CD4-positive, CD25-positive, alpha-beta regulatory T cell (primary cell): ENCODE measurements at regions not wholly inside any gene's neighbourhood (a gene's known extent, or its start where the extent isn't known, plus 50 kb on each side); places are given as distances from the start of the nearest gene placed in this dataset.
"Not testable (repeated sequence)": the region's sequence is repeated elsewhere in the genome, so short reads cannot be mapped to it uniquely, and the experiment has no call there.

Experiments used
- ATAC-seq, 2 donors: fragments of 150-1000 bp; cut with Tn5 transposase; one replicate each; pipeline ENCODE4 v1.10.0; 2021; ENCODE audit warnings: low read depth in 2 of 2, moderate number of reproducible peaks in 2 of 2, moderate library complexity in 1 of 2
- DNase-seq, 3 donors: peaks; one replicate each; pipeline versions ENCODE4 v3.0.0 to v3.0.0-alpha.2; 2012 to 2022; ENCODE audit warnings: mixed read lengths in 1 of 3
- H3K27ac ChIP-seq: one replicate; pipeline ENCODE4 v1.7.0; 2013; ENCODE audit warnings: mild to moderate bottlenecking, low read length; ENCODE audit not compliant: insufficient read depth, poor library complexity, severe bottlenecking
- H3K27me3 ChIP-seq: one replicate; pipeline ENCODE4 v1.7.0; 2013; ENCODE audit warnings: low read length; ENCODE audit not compliant: control insufficient read depth, insufficient read depth
- H3K36me3 ChIP-seq: one replicate; pipeline ENCODE4 v1.7.0; 2013; ENCODE audit warnings: mild to moderate bottlenecking, low read length, moderate library complexity; ENCODE audit not compliant: control insufficient read depth, insufficient read depth
- H3K4me1 ChIP-seq: 2 replicates; pipeline ENCODE4 v1.7.0; 2013; ENCODE audit warnings: mild to moderate bottlenecking, low read length; ENCODE audit not compliant: insufficient read depth, control insufficient read depth, poor library complexity, severe bottlenecking
- H3K4me3 ChIP-seq: one replicate; pipeline ENCODE4 v1.7.0; 2013; ENCODE audit warnings: low read depth, mild to moderate bottlenecking, low read length, moderate library complexity
- H3K9me3 ChIP-seq, 2 experiments: 1 replicate in 1 of 2; 2 replicates in 1 of 2; pipeline ENCODE4 v1.7.0; 2013; ENCODE audit warnings: low read length in 2 of 2, mild to moderate bottlenecking in 1 of 2, moderate library complexity in 1 of 2; ENCODE audit not compliant: control insufficient read depth in 2 of 2
- H3K27ac Mint-ChIP-seq, 3 donors: one replicate each; pipeline ENCODE4 v1.8.0; 2020 to 2022; ENCODE audit warnings: mild to moderate bottlenecking in 3 of 3, mixed read lengths in 3 of 3, moderate library complexity in 2 of 3
- H3K27me3 Mint-ChIP-seq: one replicate; pipeline ENCODE4 v1.8.0; 2022; ENCODE audit warnings: mild to moderate bottlenecking, mixed read lengths
- H3K36me3 Mint-ChIP-seq: one replicate; pipeline ENCODE4 v1.8.0; 2020; ENCODE audit warnings: mixed read lengths
- H3K4me1 Mint-ChIP-seq, 4 donors: one replicate each; pipeline ENCODE4 v1.8.0; 2020 to 2022; ENCODE audit warnings: mixed read lengths in 4 of 4, mild to moderate bottlenecking in 1 of 4
- H3K4me3 Mint-ChIP-seq, 4 donors: one replicate each; pipeline ENCODE4 v1.8.0; 2020 to 2022; ENCODE audit warnings: mild to moderate bottlenecking in 4 of 4, mixed read lengths in 4 of 4, moderate library complexity in 3 of 4
- H3K9me3 Mint-ChIP-seq, 7 donors: one replicate each; pipeline ENCODE4 v1.8.0; 2020 to 2022; ENCODE audit warnings: mixed read lengths in 7 of 7, mild to moderate bottlenecking in 3 of 7, moderate library complexity in 2 of 7

GRCh38 chr5:106085136-106085535 lies 1585.6 kb downstream of the EFNA5 start:
- ATAC-seq (no peak), DNase-seq (no peak)
- H3K27me3 Mint-ChIP-seq, result no peaks in the 10 kb centered on the region
- no peak overlapping the region for H3K4me3 Mint-ChIP-seq
- Histone ChIP-seq H3K4me3 (no peak overlapping the region), H3K27ac (no peak overlapping the region), H3K9me3 (no peaks in the 10 kb centered on the region), H3K4me1 (no peaks in the 10 kb centered on the region), H3K27me3 (no peaks in the 10 kb centered on the region), H3K36me3 (no peaks in the 10 kb centered on the region)
- no peaks in the 10 kb centered on the region for H3K36me3 Mint-ChIP-seq
- peaks cover 0 to 22% (median 2%) of the 10 kb centered on the region in 7 donors for H3K9me3 Mint-ChIP-seq
- H3K4me1 Mint-ChIP-seq, result no peaks in the 10 kb centered on the region
- H3K27ac Mint-ChIP-seq, result no peak overlapping the region

GRCh38 chr5:106080535-106080934 lies 1590.2 kb downstream of the EFNA5 start:
- no peak overlapping the region for H3K4me3 ChIP-seq

GRCh38 chr5:106076655-106077054 lies 1594.1 kb downstream of the EFNA5 start:
- Mint-ChIP-seq H3K4me1 (no peaks in the 10 kb centered on the region), H3K27ac (no peak overlapping the region), H3K27me3 (no peaks in the 10 kb centered on the region), H3K36me3 (no peaks in the 10 kb centered on the region), H3K4me3 (no peak overlapping the region), H3K9me3 (peaks cover 0 to 4% (median 2%) of the 10 kb centered on the region in 7 donors)
- Histone ChIP-seq H3K4me1 (no peaks in the 10 kb centered on the region), H3K27me3 (no peaks in the 10 kb centered on the region), H3K9me3 (no peaks in the 10 kb centered on the region), H3K27ac (no peak overlapping the region), H3K4me3 (no peak overlapping the region), H3K36me3 (no peaks in the 10 kb centered on the region)
- DNase-seq, result no peak
- ATAC-seq, result no peak

More at GRCh38 chr5:106080535-106080934, 1590.2 kb downstream of the EFNA5 start:
- DNase-seq (no peak), ATAC-seq (no peak)
- Mint-ChIP-seq H3K27ac (no peak overlapping the region), H3K4me1 (no peaks in the 10 kb centered on the region), H3K27me3 (no peaks in the 10 kb centered on the region), H3K4me3 (no peak overlapping the region), H3K9me3 (peaks cover 0 to 5% (median 2%) of the 10 kb centered on the region in 7 donors), H3K36me3 (no peaks in the 10 kb centered on the region)
- Histone ChIP-seq H3K36me3 (no peaks in the 10 kb centered on the region), H3K4me1 (no peaks in the 10 kb centered on the region), H3K27ac (no peak overlapping the region), H3K27me3 (no peaks in the 10 kb centered on the region), H3K9me3 (no peaks in the 10 kb centered on the region)

GRCh38 chr5:106072208-106072607 lies 1598.5 kb downstream of the EFNA5 start:
- H3K4me1 Mint-ChIP-seq, result no peaks in the 10 kb centered on the region
- peaks cover 0 to 13% (median 6%) of the 10 kb centered on the region in 7 donors for H3K9me3 Mint-ChIP-seq
- no peaks in the 10 kb centered on the region for H3K36me3 ChIP-seq
- H3K4me3 Mint-ChIP-seq, result no peak overlapping the region
- ATAC-seq, result no peak
- no peaks in the 10 kb centered on the region for H3K36me3 Mint-ChIP-seq
- no peak overlapping the region for H3K27ac Mint-ChIP-seq
- no peaks in the 10 kb centered on the region for H3K27me3 Mint-ChIP-seq
- DNase-seq, result no peak
- H3K27ac ChIP-seq, result no peak overlapping the region
- no peaks in the 10 kb centered on the region for H3K9me3 ChIP-seq
- no peak overlapping the region for H3K4me3 ChIP-seq
- no peaks in the 10 kb centered on the region for H3K27me3 ChIP-seq
- no peaks in the 10 kb centered on the region for H3K4me1 ChIP-seq

- ATAC-seq, result no peak
Measured at GRCh38 chr5:106047341-106047740, 1623.4 kb downstream of the EFNA5 start.

GRCh38 chr5:106032069-106032468 lies 1638.7 kb downstream of the EFNA5 start:
- H3K27me3 ChIP-seq, H3K27ac ChIP-seq, H3K4me1 ChIP-seq, DNase-seq, H3K4me3 Mint-ChIP-seq, H3K27ac Mint-ChIP-seq, H3K4me3 ChIP-seq, H3K36me3 Mint-ChIP-seq, H3K9me3 ChIP-seq, H3K36me3 ChIP-seq, H3K27me3 Mint-ChIP-seq, H3K4me1 Mint-ChIP-seq, ATAC-seq: not testable (repeated sequence)
- peaks cover 1 to 21% (median 9%) of the 10 kb centered on the region in 7 donors for H3K9me3 Mint-ChIP-seq

More at GRCh38 chr5:106047341-106047740, 1623.4 kb downstream of the EFNA5 start:
- no peak overlapping the region for H3K4me3 Mint-ChIP-seq
- H3K36me3 Mint-ChIP-seq, result no peaks in the 10 kb centered on the region
- DNase-seq, result no peak
- Histone ChIP-seq H3K27me3 (no peaks in the 10 kb centered on the region), H3K4me1 (no peaks in the 10 kb centered on the region), H3K27ac (no peak overlapping the region), H3K36me3 (no peaks in the 10 kb centered on the region), H3K4me3 (no peak overlapping the region), H3K9me3 (peaks cover 0 to 4% of the 10 kb centered on the region in 2 experiments)
- no peaks in the 10 kb centered on the region for H3K27me3 Mint-ChIP-seq
- H3K9me3 Mint-ChIP-seq, result peaks cover 0 to 14% (median 5%) of the 10 kb centered on the region in 7 donors
- H3K4me1 Mint-ChIP-seq, result no peaks in the 10 kb centered on the region
- no peak overlapping the region for H3K27ac Mint-ChIP-seq

- Mint-ChIP-seq H3K4me3 (no peak overlapping the region), H3K27me3 (no peaks in the 10 kb centered on the region), H3K27ac (no peak overlapping the region), H3K4me1 (no peaks in the 10 kb centered on the region), H3K36me3 (no peaks in the 10 kb centered on the region), H3K9me3 (peaks cover 3 to 39% (median 12%) of the 10 kb centered on the region in 7 donors)
- Histone ChIP-seq H3K36me3 (no peaks in the 10 kb centered on the region), H3K27me3 (no peaks in the 10 kb centered on the region), H3K4me3 (no peak overlapping the region), H3K4me1 (no peaks in the 10 kb centered on the region), H3K9me3 (peaks cover 0 to 5% of the 10 kb centered on the region in 2 experiments), H3K27ac (no peak overlapping the region)
- no peak for DNase-seq
- no peak for ATAC-seq
Measured at GRCh38 chr5:106028314-106028713, 1642.4 kb downstream of the EFNA5 start.

- no peaks in the 10 kb centered on the region for H3K4me1 ChIP-seq
- ATAC-seq, result no peak
- no peak overlapping the region for H3K27ac Mint-ChIP-seq
Measured at GRCh38 chr5:106020894-106021293, 1649.8 kb downstream of the EFNA5 start.

More at GRCh38 chr5:106020894-106021293, 1649.8 kb downstream of the EFNA5 start:
- peaks cover 0 to 25% (median 10%) of the 10 kb centered on the region in 7 donors for H3K9me3 Mint-ChIP-seq
- H3K4me1 Mint-ChIP-seq, result no peaks in the 10 kb centered on the region
- no peak overlapping the region for H3K4me3 Mint-ChIP-seq
- Histone ChIP-seq H3K4me3 (no peak overlapping the region), H3K36me3 (no peaks in the 10 kb centered on the region), H3K27ac (no peak overlapping the region), H3K27me3 (no peaks in the 10 kb centered on the region), H3K9me3 (no peaks in the 10 kb centered on the region)
- DNase-seq, result no peak
- no peaks in the 10 kb centered on the region for H3K36me3 Mint-ChIP-seq
- no peaks in the 10 kb centered on the region for H3K27me3 Mint-ChIP-seq
